Uterus (tissue), 2 donors: ENCODE measurements at regions not wholly inside any gene's neighbourhood (a gene's known extent, or its start where the extent isn't known, plus 50 kb on each side); places are given as distances from the start of the nearest gene placed in this dataset.

Experiments
- POLR2A ChIP-seq, 2 donors: fragments of 450-650 bp; IDR thresholded peaks; one replicate each; pipeline ENCODE4 v1.6.1; 2016; ENCODE audit warnings: antibody characterized with exemption in 2 of 2, mild to moderate bottlenecking in 1 of 2, moderate library complexity in 1 of 2
- TF ChIP-seq, protein P1 (sequence below), 4 experiments: fragments of 200-600 bp in 2 of 4; fragments of 450-650 bp in 2 of 4; sonication (generic) in 2 of 4; IDR thresholded peaks; one replicate each; pipeline ENCODE4 v1.5.1; 2016 to 2019; ENCODE audit warnings: antibody characterized with exemption in 4 of 4, mild to moderate bottlenecking in 2 of 4, moderate library complexity in 1 of 4

DNA sequence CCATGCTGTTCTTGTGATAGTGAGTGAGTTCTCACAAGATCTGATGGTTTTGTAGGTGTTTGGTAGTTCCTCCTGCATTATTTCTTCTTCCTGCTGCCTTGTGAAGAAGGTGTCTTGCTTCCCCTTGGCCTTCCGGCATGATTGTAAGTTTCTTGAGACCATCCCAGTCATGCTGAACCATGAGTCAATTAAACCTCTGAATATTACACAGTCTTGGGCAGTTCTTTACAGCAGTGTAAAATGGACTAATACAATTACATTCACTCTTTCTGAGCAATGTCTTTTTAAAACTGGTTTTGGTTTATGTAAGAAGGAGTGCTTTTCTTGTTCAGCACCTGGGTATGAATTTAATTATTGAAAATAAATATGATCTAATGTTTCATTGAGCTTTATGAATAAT, 50.7 kb upstream of the ARRDC3 start:
- no peak for TF ChIP-seq POLR2A (IDR thresholded peaks at IDR 0.05)
- TF ChIP-seq, protein P1, sequence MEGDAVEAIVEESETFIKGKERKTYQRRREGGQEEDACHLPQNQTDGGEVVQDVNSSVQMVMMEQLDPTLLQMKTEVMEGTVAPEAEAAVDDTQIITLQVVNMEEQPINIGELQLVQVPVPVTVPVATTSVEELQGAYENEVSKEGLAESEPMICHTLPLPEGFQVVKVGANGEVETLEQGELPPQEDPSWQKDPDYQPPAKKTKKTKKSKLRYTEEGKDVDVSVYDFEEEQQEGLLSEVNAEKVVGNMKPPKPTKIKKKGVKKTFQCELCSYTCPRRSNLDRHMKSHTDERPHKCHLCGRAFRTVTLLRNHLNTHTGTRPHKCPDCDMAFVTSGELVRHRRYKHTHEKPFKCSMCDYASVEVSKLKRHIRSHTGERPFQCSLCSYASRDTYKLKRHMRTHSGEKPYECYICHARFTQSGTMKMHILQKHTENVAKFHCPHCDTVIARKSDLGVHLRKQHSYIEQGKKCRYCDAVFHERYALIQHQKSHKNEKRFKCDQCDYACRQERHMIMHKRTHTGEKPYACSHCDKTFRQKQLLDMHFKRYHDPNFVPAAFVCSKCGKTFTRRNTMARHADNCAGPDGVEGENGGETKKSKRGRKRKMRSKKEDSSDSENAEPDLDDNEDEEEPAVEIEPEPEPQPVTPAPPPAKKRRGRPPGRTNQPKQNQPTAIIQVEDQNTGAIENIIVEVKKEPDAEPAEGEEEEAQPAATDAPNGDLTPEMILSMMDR (IDR thresholded peaks at IDR 0.05) = no peak
